Spleen (tissue), 7 donors: ENCODE measurements at regions not wholly inside any gene's neighbourhood (a gene's known extent, or its start where the extent isn't known, plus 50 kb on each side); places are given as distances from the start of the nearest gene placed in this dataset.

Experiments used
- CTCF ChIP-seq, 11 experiments: fragments of 200-600 bp in 7 of 11; fragments of 450-650 bp in 4 of 11; sonication (generic) in 4 of 11; IDR thresholded peaks in 8 of 11; conservative IDR thresholded peaks in 3 of 11; 1 replicate in 7 of 11; 2 replicates in 4 of 11; pipeline versions ENCODE4 v1.4.0 to v1.8.0; 2016 to 2021; ENCODE audit warnings: antibody characterized with exemption in 11 of 11, inconsistent platforms in 4 of 11, mild to moderate bottlenecking in 1 of 11
- POLR2AphosphoS5 ChIP-seq, 3 donors: sonication (generic); formaldehyde crosslinking; IDR thresholded peaks; one replicate each; pipeline ENCODE4 v1.5.1; 2017; ENCODE audit warnings: antibody characterized with exemption in 3 of 3
- donor health status: DM: no; HTN: no; CAD: no; lungs with moderate emphysema.
- donor health status: DM: no; HTN: no; CAD: no.
- donor health status: DM: no; HTN: no; CAD: no.

GRCh38 chr14:30242744-30243143 lies 315.1 kb upstream of the PRKD1 start:
- no peak for TF ChIP-seq CTCF (IDR thresholded peaks at IDR 0.05 in 8 of 11, conservative IDR thresholded peaks at IDR 0.05 in 3 of 11)
- no peak for TF ChIP-seq POLR2AphosphoS5 (IDR thresholded peaks at IDR 0.05)
